Fibroblast of lung (primary cell): ENCODE measurements at regions not wholly inside any gene's neighbourhood (a gene's known extent, or its start where the extent isn't known, plus 50 kb on each side); places are given as distances from the start of the nearest gene placed in this dataset.

Source experiments
- DNase-seq, 2 donors: peaks; one replicate each; pipeline versions ENCODE4 v3.0.0 to v3.0.0-alpha.2; 2010; ENCODE audit warnings: low read depth in 2 of 2
- H2AFZ ChIP-seq: 2 replicates; pipeline ENCODE4 v1.5.1; 2012; ENCODE audit warnings: low read length, control low read depth, inconsistent platforms
- H3K27ac ChIP-seq: 2 replicates; pipeline ENCODE4 v1.5.1; 2011; ENCODE audit warnings: low read length, control low read depth; ENCODE audit not compliant: insufficient read depth
- H3K27me3 ChIP-seq: 2 replicates; pipeline ENCODE4 v1.5.1; 2011; ENCODE audit warnings: mild to moderate bottlenecking, low read length; ENCODE audit not compliant: control insufficient read depth, insufficient read depth
- H3K36me3 ChIP-seq: 2 replicates; pipeline ENCODE4 v1.5.1; 2011; ENCODE audit warnings: low read length; ENCODE audit not compliant: control insufficient read depth, insufficient read depth
- H3K4me1 ChIP-seq: 2 replicates; pipeline ENCODE4 v1.5.1; 2011; ENCODE audit warnings: low read length; ENCODE audit not compliant: control insufficient read depth, insufficient read depth; ENCODE audit errors: extremely low read depth
- H3K4me2 ChIP-seq: 2 replicates; pipeline ENCODE4 v1.5.1; 2011; ENCODE audit warnings: low read length, control low read depth; ENCODE audit not compliant: insufficient read depth; ENCODE audit errors: extremely low read depth
- H3K4me3 ChIP-seq, 4 experiments: fragments of 200-600 bp in 1 of 4; sonication (generic) in 1 of 4; replicated peaks in 1 of 4; 2 replicates each; pipeline ENCODE4 v1.5.1; 2011 to 2016; ENCODE audit warnings: low read length in 4 of 4, low read depth in 3 of 4, mild to moderate bottlenecking in 3 of 4, control low read depth in 2 of 4, inconsistent platforms in 1 of 4, mixed read lengths in 1 of 4; ENCODE audit not compliant: insufficient read depth in 1 of 4; ENCODE audit errors: control extremely low read depth in 1 of 4
- H3K79me2 ChIP-seq: 2 replicates; pipeline ENCODE4 v1.5.1; 2012; ENCODE audit warnings: mild to moderate bottlenecking, low read length, inconsistent platforms; ENCODE audit not compliant: control insufficient read depth, insufficient read depth
- H3K9ac ChIP-seq: 2 replicates; pipeline ENCODE4 v1.5.1; 2011; ENCODE audit warnings: mild to moderate bottlenecking, low read length, control low read depth; ENCODE audit not compliant: insufficient read depth
- H3K9me3 ChIP-seq: 2 replicates; pipeline ENCODE4 v1.5.1; 2012; ENCODE audit warnings: low read depth, low read length; ENCODE audit not compliant: control insufficient read depth, insufficient read depth
- H4K20me1 ChIP-seq: 2 replicates; pipeline ENCODE4 v1.5.1; 2011; ENCODE audit warnings: low read length; ENCODE audit not compliant: control insufficient read depth, insufficient read depth; ENCODE audit errors: extremely low read depth
- CTCF ChIP-seq, 2 donors: IDR thresholded peaks in 1 of 2; conservative IDR thresholded peaks in 1 of 2; 1 replicate in 1 of 2; 2 replicates in 1 of 2; pipeline ENCODE4 v1.5.1; 2011 to 2012; ENCODE audit warnings: low read length in 2 of 2, control low read depth in 1 of 2, inconsistent platforms in 1 of 2, low read depth in 1 of 2, mild to moderate bottlenecking in 1 of 2
- EZH2 ChIP-seq: IDR thresholded peaks from 2 replicates; pipeline ENCODE4 v1.5.1; 2012; ENCODE audit warnings: low read length, control low read depth, mild to moderate bottlenecking; ENCODE audit errors: missing control alignments

DNA sequence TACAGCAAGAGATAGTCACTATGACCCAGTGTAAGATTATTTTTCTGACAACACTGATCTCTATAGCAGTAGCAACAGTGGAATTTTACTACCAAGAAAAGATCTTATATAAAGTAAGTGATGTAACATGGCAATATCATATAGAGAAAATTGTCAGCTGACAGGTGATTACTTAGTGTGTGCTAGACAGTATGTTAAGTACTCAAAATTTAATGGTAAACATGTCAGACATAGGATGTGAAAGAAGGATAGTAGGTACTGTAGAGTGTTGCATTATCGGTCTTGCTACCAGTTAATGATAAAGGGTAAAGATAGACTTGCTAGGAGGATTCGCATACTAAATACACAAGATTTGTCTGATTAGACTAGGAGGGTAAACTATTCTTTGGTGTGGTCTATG is 247.4 kb downstream of the CYLC2 start:
- Histone ChIP-seq H2AFZ (no peak overlapping the region), H4K20me1 (no peaks in the 10 kb centered on the region), H3K27me3 (no peaks in the 10 kb centered on the region), H3K4me2 (no peak overlapping the region), H3K79me2 (no peaks in the 10 kb centered on the region), H3K27ac (no peak overlapping the region), H3K9me3 (no peaks in the 10 kb centered on the region), H3K9ac (no peak overlapping the region), H3K4me1 (no peaks in the 10 kb centered on the region), H3K36me3 (no peaks in the 10 kb centered on the region), H3K4me3 (no peak overlapping the region)
- TF ChIP-seq CTCF (conservative IDR thresholded peaks at IDR 0.05 in 1 of 2, IDR thresholded peaks at IDR 0.05 in 1 of 2; ENCODE audit: low read depth in 1 of 2, low read length in 2 of 2), result no peak
- TF ChIP-seq EZH2, result no peak
- DNase-seq, result no peak

DNA sequence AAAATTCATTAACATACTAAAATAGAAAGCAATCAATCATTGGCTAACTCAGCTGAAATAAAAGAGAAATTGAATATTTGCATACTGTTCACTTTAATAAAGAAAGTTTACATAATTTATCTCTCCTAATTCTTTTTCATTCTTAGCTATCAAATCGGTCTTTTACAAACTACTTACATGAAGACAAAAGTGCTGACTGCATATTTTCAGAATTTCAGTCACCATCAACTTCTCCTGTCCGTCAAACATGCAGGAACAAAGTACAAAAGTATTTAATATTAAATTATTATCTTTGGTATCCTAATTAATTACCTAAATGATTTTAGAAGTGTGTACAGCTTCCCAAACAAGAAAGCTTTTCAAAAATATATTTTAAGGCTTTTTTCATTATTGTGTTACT is 248.4 kb downstream of the CYLC2 start:
- H3K4me3 ChIP-seq, result no peak overlapping the region
- no peaks in the 10 kb centered on the region for H3K4me1 ChIP-seq
- H2AFZ ChIP-seq, result no peak overlapping the region
- H3K9me3 ChIP-seq, result no peaks in the 10 kb centered on the region
- no peak overlapping the region for H3K4me2 ChIP-seq
- no peak overlapping the region for H3K9ac ChIP-seq
- no peak for TF ChIP-seq CTCF (conservative IDR thresholded peaks at IDR 0.05 in 1 of 2, IDR thresholded peaks at IDR 0.05 in 1 of 2; ENCODE audit: low read depth in 1 of 2, low read length in 2 of 2)
- no peak for TF ChIP-seq EZH2
- H3K27ac ChIP-seq, result no peak overlapping the region
- H4K20me1 ChIP-seq, result no peaks in the 10 kb centered on the region
- H3K79me2 ChIP-seq, result no peaks in the 10 kb centered on the region
- no peak for DNase-seq
- H3K36me3 ChIP-seq, result no peaks in the 10 kb centered on the region
- H3K27me3 ChIP-seq, result no peaks in the 10 kb centered on the region

GRCh38 chr9:103245369-103245768 is 250.2 kb downstream of the CYLC2 start:
- DNase-seq, result no peak
- Histone ChIP-seq H3K9me3 (no peaks in the 10 kb centered on the region), H3K79me2 (no peaks in the 10 kb centered on the region), H3K27ac (no peak overlapping the region), H3K4me1 (no peaks in the 10 kb centered on the region), H2AFZ (no peak overlapping the region), H3K36me3 (no peaks in the 10 kb centered on the region), H3K4me2 (no peak overlapping the region), H3K4me3 (no peak overlapping the region), H3K9ac (no peak overlapping the region), H3K27me3 (no peaks in the 10 kb centered on the region), H4K20me1 (no peaks in the 10 kb centered on the region)
- TF ChIP-seq CTCF (conservative IDR thresholded peaks at IDR 0.05 in 1 of 2, IDR thresholded peaks at IDR 0.05 in 1 of 2; ENCODE audit: low read depth in 1 of 2, low read length in 2 of 2) (no peak), EZH2 (no peak)
